Activated naive CD4-positive, alpha-beta T cell treated with anti-CD3 and anti-CD28 coated beads, Interleukin-2, amount 50 U/mL, for 72 hours (primary cell): ENCODE measurements at regions not wholly inside any gene's neighbourhood (a gene's known extent, or its start where the extent isn't known, plus 50 kb on each side); places are given as distances from the start of the nearest gene placed in this dataset.
"Not testable (repeated sequence)": the region's sequence is repeated elsewhere in the genome, so short reads cannot be mapped to it uniquely, and the experiment has no call there.

Source experiments
- ATAC-seq, 2 donors: fragments of 150-1000 bp; cut with Tn5 transposase; 2 replicates each; pipeline ENCODE4 v1.10.0; 2021; ENCODE audit warnings: mild to moderate bottlenecking in 2 of 2, moderate library complexity in 2 of 2
- DNase-seq, 2 donors: peaks; one replicate each; pipeline ENCODE4 v3.0.0; 2021 to 2022; ENCODE audit warnings: low spot score in 2 of 2
- H3K27ac Mint-ChIP-seq, 2 donors: one replicate each; pipeline ENCODE4 v1.8.0; 2022; ENCODE audit warnings: mild to moderate bottlenecking in 2 of 2, mixed read lengths in 2 of 2
- H3K36me3 Mint-ChIP-seq, 2 donors: one replicate each; pipeline ENCODE4 v1.8.0; 2022; ENCODE audit warnings: mixed read lengths in 2 of 2
- H3K9me3 Mint-ChIP-seq, 2 donors: one replicate each; pipeline ENCODE4 v1.8.0; 2022; ENCODE audit warnings: mixed read lengths in 2 of 2

- ATAC-seq (peak; percentile 34 to 57), DNase-seq (no peak)
- H3K27ac Mint-ChIP-seq: peak overlapping the region in 1 of 2 donors; percentile 82
- H3K36me3 Mint-ChIP-seq: peaks cover 1 to 23% of the 10 kb centered on the region in 2 donors
- H3K9me3 Mint-ChIP-seq: peaks cover 22 to 24% of the 10 kb centered on the region in 2 donors
Observed at GRCh38 chr2:7523481-7524120, 606.4 kb downstream of the RNF144A start.

- ATAC-seq: peak in 1 of 2 donors; percentile 68
- peaks cover 7 to 25% of the 10 kb centered on the region in 2 donors for H3K36me3 Mint-ChIP-seq
Observed at GRCh38 chr2:7524195-7524594, 607.0 kb downstream of the RNF144A start.

GRCh38 chr2:7525746-7526145, 608.5 kb downstream of the RNF144A start:
- no peak for DNase-seq
- Mint-ChIP-seq H3K9me3 (peaks cover 39 to 40% of the 10 kb centered on the region in 2 donors), H3K36me3 (peaks cover 19 to 40% of the 10 kb centered on the region in 2 donors), H3K27ac (peak overlapping the region in 1 of 2 donors; percentile 45)
- ATAC-seq: no peak

More at GRCh38 chr2:7524195-7524594, 607.0 kb downstream of the RNF144A start:
- DNase-seq: no peak
- peak overlapping the region in 1 of 2 donors; percentile 82 for H3K27ac Mint-ChIP-seq
- H3K9me3 Mint-ChIP-seq: peaks cover 28 to 29% of the 10 kb centered on the region in 2 donors

- peak overlapping the region; percentile 45 to 86 for H3K27ac Mint-ChIP-seq
- peaks cover 34 to 55% of the 10 kb centered on the region in 2 donors for H3K36me3 Mint-ChIP-seq
- peak; percentile 26 to 77 for ATAC-seq
- no peak for DNase-seq
- peaks cover 45 to 49% of the 10 kb centered on the region in 2 donors for H3K9me3 Mint-ChIP-seq
Observed at GRCh38 chr2:7527165-7527722, 610.0 kb downstream of the RNF144A start.

GRCh38 chr2:7530001-7530400, 612.8 kb downstream of the RNF144A start:
- Mint-ChIP-seq H3K27ac (no peak overlapping the region), H3K36me3 (peaks cover 35 to 61% of the 10 kb centered on the region in 2 donors), H3K9me3 (peaks cover 41 to 44% of the 10 kb centered on the region in 2 donors)
- DNase-seq: no peak
- peak; percentile 62 to 78 for ATAC-seq

GRCh38 chr2:7539077-7539476, 621.9 kb downstream of the RNF144A start:
- Mint-ChIP-seq H3K9me3 (peaks cover 32 to 48% of the 10 kb centered on the region in 2 donors), H3K36me3 (peaks cover 51 to 54% of the 10 kb centered on the region in 2 donors), H3K27ac (peak overlapping the region in 1 of 2 donors; percentile 46)
- DNase-seq: no peak
- peak in 1 of 2 donors; percentile 57 for ATAC-seq

GRCh38 chr2:7539760-7540159, 622.5 kb downstream of the RNF144A start:
- no peak for DNase-seq
- Mint-ChIP-seq H3K36me3 (peaks cover 51% of the 10 kb centered on the region in 2 donors), H3K27ac (peak overlapping the region in 1 of 2 donors; percentile 46), H3K9me3 (peaks cover 35 to 50% of the 10 kb centered on the region in 2 donors)
- peak in 1 of 2 donors; percentile 79 for ATAC-seq

- ATAC-seq (peak; percentile 71 to 81), DNase-seq (no peak)
- Mint-ChIP-seq H3K27ac (peak overlapping the region; percentile 13 to 74), H3K9me3 (peaks cover 0 to 5% of the 10 kb centered on the region in 2 donors), H3K36me3 (peaks cover 0 to 9% of the 10 kb centered on the region in 2 donors)
Observed at GRCh38 chr2:7552825-7553570, 635.8 kb downstream of the RNF144A start.

- peaks cover 4 to 5% of the 10 kb centered on the region in 2 donors for H3K9me3 Mint-ChIP-seq
- ATAC-seq (no peak), DNase-seq (no peak)
- H3K27ac Mint-ChIP-seq: no peak overlapping the region
- H3K36me3 Mint-ChIP-seq: peaks cover 0 to 3% of the 10 kb centered on the region in 2 donors
Observed at GRCh38 chr2:7555260-7555659, 638.0 kb downstream of the RNF144A start.

- ATAC-seq (no peak), DNase-seq (no peak)
- Mint-ChIP-seq H3K27ac (no peak overlapping the region), H3K9me3 (peaks cover 4 to 8% of the 10 kb centered on the region in 2 donors), H3K36me3 (no peaks in the 10 kb centered on the region)
Observed at GRCh38 chr2:7557376-7557775, 640.2 kb downstream of the RNF144A start.

- ATAC-seq (no peak), DNase-seq (no peak)
- H3K36me3 Mint-ChIP-seq: peaks cover 0 to 5% of the 10 kb centered on the region in 2 donors
- peaks cover 4 to 13% of the 10 kb centered on the region in 2 donors for H3K9me3 Mint-ChIP-seq
- no peak overlapping the region for H3K27ac Mint-ChIP-seq
Observed at GRCh38 chr2:7559791-7560190, 642.6 kb downstream of the RNF144A start.

- DNase-seq (no peak), ATAC-seq (peak in 1 of 2 donors; percentile 38)
- H3K36me3 Mint-ChIP-seq: peaks cover 21 to 38% of the 10 kb centered on the region in 2 donors
Observed at GRCh38 chr2:7566382-7566881, 649.2 kb downstream of the RNF144A start.

GRCh38 chr2:7567116-7567515, 649.9 kb downstream of the RNF144A start:
- peaks cover 15 to 20% of the 10 kb centered on the region in 2 donors for H3K9me3 Mint-ChIP-seq
- ATAC-seq, DNase-seq: not testable (repeated sequence)
- peaks cover 26 to 45% of the 10 kb centered on the region in 2 donors for H3K36me3 Mint-ChIP-seq
- peak overlapping the region; percentile 37 to 83 for H3K27ac Mint-ChIP-seq

More at GRCh38 chr2:7566382-7566881, 649.2 kb downstream of the RNF144A start:
- Mint-ChIP-seq H3K9me3 (peaks cover 16 to 22% of the 10 kb centered on the region in 2 donors), H3K27ac (peak overlapping the region; percentile 52 to 83)

GRCh38 chr2:7567646-7568045, 650.4 kb downstream of the RNF144A start:
- peak overlapping the region; percentile 52 to 83 for H3K27ac Mint-ChIP-seq
- DNase-seq (peak; percentile 56), ATAC-seq (peak; percentile 79 to 97)
- peaks cover 15 to 16% of the 10 kb centered on the region in 2 donors for H3K9me3 Mint-ChIP-seq
- H3K36me3 Mint-ChIP-seq: peaks cover 26 to 45% of the 10 kb centered on the region in 2 donors

- DNase-seq: no peak
Observed at GRCh38 chr2:7570247-7570646, 653.0 kb downstream of the RNF144A start.

GRCh38 chr2:7571701-7572100, 654.5 kb downstream of the RNF144A start:
- H3K27ac Mint-ChIP-seq: no peak overlapping the region

More at GRCh38 chr2:7570247-7570646, 653.0 kb downstream of the RNF144A start:
- ATAC-seq: no peak
- Mint-ChIP-seq H3K9me3 (peaks cover 12 to 15% of the 10 kb centered on the region in 2 donors), H3K36me3 (peaks cover 22 to 45% of the 10 kb centered on the region in 2 donors), H3K27ac (no peak overlapping the region)

More at GRCh38 chr2:7571701-7572100, 654.5 kb downstream of the RNF144A start:
- ATAC-seq (no peak), DNase-seq (no peak)
- H3K36me3 Mint-ChIP-seq: peaks cover 11 to 32% of the 10 kb centered on the region in 2 donors
- H3K9me3 Mint-ChIP-seq: peaks cover 1 to 10% of the 10 kb centered on the region in 2 donors
